GM19324 (cell line): ENCODE measurements at regions not wholly inside any gene's neighbourhood (a gene's known extent, or its start where the extent isn't known, plus 50 kb on each side); places are given as distances from the start of the nearest gene placed in this dataset.

Experiments used
- ATAC-seq: cut with Tn5 transposase; IDR thresholded peaks from one replicate; pipeline ENCODE4 v1.9.1; 2021; ENCODE audit warnings: mild to moderate bottlenecking, moderate library complexity; ENCODE audit not compliant: unreplicated experiment, low FRiP score

DNA sequence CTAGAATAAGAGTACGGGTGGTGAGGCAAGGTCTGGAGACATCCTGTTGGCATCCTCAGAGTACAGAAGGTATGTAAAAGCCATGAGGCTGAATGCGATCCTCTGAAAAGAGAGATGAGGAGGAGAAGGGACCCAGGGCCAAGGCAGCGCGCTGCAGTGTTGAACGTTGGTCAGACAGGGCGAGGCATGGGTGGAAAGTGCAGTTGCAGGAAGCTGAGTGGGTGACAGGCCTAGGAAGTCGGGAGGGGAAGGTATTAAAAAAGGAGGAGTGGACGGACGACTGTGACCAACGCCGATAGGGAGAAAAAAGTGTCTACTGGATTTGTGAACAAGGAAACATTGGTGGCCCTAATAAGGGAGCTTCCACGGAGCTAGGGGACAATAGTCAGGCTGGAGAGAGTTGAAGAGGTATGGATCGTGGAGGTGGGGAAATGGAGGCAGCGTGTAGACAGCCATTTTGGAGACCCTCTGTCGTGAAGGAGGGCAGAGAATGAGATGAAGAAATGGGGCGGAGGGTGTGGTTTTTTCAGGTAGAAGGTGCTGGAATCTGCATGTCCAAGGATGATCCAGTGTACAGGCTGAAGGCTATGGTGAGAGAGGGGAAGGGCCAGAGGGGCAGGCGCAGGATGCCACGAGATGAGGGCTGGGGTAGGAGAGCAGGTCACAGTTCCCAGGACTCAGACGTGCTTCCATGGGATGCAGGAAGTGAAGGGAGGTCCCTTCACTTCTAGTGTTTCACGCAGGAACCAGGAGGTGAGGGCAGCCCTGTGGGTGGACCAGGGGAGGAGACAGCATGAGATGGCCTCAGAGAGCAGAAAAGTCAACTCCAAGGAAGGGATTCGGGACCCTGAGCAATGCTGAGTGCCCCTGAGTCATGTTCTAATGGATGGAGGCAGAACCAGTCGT, 115.9 kb downstream of the ASB7 start:
- ATAC-seq, result no peak

DNA sequence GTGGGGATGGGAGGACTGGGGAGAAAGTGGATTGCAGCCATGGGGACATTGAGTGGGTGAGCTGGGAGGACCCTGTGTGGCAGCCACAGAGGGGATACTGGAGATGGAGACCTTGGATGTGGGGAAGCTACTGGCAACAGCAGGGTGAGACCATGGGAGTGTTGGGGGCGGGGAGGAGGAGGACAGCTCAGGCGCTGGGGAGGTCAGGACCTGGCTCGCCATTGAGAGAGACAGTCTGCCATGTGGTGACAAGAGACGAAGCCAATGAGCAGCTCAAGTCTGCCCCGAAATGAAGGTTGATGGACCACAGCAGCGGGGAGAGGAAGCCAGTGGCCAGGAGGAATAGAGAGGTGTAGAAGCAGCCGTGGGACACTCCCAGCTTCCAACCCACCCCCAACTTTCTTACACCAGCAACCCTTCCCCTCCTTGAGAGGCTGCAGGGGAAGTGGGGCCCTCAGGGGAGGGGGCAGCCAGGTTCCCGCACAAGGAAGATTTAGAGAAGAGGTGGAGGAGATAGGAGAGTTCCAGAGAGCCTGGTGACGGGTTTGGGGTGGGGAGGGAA, 118.1 kb downstream of the ASB7 start:
- ATAC-seq, result no peak

DNA sequence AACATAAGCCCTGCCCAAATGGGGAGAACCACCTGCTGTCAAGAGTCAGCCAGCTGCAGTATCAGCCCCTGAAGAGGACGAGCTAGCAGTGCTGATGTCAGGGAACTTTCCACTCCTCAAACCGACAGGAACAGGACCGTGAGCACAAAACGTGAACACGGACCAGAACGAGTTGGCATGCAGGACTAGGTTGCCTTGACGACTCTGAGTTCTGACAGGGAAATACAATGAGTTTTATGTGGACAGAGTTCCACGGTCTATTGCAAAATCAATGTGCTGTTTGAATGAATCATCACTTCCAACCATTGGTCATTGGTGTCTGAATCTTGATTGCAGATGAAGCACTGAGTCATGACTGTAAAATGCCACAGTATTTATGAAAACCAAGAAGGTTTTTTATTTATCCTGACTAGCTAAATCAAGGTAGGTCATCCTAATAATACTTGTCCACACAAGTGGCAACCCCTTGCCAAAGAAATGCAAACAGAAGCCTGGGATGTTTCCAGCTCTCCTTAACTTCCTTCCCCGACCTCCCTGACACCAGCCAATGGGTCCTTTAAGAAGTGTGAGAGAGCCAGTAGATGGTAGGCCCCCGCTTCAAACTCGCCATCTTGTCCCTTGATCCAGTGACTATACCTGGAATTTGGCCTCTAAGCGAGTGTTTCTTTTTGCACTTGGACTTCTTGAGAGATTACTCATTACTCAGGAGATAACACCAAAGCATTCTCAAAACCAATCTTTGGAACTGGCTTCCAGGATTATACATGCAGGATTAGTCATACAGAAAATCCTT, 119.6 kb downstream of the ASB7 start:
- no peak for ATAC-seq

DNA sequence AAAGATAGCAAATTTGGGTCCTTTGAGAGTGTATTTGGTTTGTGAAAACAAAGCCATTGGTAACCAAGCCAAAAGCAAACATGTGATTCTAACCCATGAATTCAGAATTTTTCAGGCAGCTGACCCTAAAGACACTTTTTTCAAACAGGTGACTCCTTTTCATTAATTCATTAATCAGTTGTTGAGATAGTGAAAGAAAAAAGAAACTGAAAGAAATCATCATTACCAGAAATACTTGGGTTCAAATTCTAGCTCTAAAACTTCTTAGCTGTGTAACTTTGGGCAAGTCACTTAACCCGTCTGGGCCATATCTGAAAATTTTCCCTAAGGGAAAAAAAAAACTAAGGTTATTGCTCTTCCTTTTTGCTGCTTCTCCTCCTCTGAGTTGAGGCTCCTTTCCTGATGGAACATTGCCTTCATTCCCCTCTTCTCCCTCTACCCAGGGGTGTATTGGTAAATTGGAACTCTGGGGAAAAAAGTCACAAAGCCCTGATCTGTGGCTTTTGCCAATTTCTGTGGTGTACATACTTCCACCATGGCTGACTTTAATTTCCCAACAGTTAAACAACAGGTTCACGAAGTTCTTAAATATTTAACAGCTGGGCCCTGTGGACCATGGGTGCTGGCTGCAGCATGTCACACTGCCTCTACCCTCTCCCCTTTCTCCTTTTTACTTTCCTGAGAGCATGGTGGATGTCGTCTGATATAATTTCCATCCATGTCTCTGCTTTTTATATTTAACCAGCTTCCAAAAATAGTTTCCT, 120.3 kb downstream of the ASB7 start:
- ATAC-seq, result no peak

DNA sequence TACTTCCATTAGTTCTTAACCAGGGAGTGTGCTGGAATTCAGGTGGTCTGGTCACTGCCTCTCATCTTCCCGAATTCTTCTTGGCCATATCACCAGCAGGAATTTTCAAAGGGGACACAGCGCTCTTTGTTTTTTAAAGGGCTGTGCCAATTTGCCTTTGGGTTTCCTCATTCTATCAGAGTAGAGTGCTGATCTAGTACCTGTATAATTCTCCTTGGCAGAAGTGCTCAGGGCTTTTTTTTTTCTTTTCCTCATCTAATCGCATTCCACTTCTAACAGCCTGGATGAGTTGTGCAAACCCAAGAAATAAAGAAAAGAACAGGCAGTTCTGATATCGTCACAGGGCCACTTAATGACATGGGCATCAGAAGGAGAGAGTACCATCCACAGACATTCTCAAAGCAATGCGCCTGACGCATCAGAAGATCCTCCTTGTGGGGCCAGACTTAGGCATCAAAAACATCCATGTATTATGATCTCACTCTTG, 121.0 kb downstream of the ASB7 start:
- ATAC-seq, result no peak

DNA sequence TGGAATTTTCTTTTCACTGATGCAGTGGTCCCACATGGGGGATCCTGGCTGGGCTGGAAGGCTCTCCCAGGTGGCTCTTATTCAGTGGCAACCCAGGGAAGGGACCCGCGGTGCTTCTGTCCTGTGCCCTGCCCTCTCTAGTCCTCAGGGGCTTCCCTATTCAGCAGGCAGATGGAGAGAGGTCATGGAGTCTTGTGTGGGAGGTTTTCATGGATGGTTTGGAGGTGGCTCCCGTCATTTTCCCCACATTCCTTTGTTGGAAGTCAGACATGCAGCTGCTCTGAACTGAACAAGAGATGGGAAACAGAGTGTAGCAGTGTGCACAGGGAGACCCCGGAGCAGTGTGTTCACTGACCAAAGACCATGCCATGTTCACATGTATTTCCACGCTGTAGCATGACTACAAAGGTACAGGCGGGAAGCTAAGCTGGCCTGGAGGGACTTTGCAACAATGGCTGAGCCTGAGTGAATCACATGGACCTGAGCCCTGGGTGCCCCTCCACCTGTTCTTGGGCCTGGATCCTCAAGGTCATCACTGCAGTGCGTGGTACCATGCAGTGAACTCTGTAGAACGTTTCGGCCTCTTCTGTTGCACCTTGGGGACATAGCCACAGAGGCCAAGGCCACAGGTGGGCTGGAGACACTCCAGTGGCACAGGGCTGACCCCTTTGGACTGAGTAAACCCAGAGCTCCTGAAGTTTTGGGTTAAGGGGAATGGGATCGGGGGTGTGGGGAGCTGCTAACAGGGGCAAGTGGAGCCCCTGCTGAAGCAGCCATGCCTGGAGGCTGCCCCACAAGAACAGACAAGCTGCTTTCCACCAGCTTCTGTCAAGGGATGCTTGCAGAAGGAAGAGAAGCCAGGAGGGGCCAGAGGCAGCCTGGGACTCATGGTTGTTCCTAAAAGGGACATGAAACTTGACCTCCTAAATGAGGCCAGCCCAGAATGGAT, 123.0 kb downstream of the ASB7 start:
- ATAC-seq, result no peak

DNA sequence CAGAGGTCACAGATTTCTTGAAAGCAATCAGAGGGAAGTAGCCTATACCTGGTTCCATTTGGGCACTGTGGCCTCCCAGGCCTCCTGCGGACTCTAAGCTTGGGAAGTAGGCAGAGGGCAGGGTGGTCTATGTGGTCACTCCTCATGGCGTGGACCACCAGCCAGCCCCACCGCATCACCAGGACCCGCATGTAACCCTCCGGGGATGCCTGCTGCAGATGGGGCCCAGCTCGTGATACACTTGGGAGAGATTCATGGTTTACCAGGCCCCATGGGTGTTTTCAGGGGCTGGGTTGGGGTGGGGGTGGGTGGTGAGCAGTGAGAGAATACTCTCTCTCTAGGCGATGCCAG, 123.7 kb downstream of the ASB7 start:
- ATAC-seq, result no peak

DNA sequence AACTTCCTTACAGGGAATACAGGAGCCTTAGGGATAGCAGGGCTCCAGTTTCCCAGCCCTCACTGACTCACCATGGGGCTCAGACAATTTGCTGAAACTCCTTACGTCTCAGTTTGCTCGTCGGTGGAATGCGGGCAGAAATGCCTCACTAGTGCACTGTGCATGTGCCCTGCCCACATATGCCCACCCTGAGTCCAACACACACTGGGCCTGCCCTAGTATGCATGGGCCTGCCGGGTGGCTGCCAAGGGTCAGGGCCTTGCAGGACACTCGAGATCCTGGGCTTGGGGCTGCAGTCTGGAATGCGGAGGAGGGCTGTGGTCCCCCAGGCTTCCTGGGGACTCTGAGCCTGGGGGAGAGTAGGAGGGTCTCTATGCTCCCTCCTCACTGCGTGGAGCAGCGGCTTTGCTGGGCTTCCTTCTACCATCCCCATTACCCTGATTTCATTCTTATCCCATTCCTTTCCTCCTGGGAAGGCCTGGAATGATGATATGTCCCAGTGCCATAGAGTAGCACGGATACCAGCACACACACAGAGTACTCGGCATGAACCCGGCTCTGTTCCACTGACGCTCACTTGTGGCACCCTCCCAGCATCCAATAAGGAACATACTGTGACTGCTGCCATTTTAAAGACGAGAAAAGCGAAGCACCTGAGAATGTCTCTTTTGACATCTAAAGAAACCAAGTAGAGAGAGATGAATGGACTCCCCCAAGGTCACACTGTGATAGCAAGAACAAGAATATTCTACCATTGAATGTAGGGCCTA, 124.2 kb downstream of the ASB7 start:
- ATAC-seq, result no peak

DNA sequence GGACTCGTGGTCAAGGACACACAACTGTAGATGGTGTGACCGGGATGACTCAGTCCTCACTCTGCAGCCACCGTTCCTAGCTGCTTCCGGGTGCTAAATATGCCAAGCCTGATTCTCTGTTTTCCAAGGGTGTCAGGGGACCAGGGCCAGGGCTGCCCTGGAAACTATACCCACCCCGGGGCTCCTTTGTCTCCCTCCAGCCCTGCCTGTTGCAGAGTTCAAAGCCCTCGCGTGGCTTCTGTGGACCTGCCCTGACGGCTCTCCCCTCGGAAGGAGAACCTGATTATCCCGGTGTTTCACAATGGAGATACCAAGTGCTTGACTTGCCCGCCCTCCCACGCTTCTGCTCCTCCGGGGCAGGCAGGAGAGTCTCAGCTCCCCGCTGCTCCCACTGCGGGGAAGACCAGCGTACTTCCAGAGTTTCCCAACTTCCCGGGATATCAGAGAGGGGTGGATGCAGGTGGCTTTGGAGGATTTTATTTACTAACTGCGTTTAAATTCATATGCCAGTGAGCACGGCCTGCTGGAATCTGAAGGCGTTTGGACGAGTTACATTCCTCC, 125.0 kb downstream of the ASB7 start:
- ATAC-seq, result no peak

DNA sequence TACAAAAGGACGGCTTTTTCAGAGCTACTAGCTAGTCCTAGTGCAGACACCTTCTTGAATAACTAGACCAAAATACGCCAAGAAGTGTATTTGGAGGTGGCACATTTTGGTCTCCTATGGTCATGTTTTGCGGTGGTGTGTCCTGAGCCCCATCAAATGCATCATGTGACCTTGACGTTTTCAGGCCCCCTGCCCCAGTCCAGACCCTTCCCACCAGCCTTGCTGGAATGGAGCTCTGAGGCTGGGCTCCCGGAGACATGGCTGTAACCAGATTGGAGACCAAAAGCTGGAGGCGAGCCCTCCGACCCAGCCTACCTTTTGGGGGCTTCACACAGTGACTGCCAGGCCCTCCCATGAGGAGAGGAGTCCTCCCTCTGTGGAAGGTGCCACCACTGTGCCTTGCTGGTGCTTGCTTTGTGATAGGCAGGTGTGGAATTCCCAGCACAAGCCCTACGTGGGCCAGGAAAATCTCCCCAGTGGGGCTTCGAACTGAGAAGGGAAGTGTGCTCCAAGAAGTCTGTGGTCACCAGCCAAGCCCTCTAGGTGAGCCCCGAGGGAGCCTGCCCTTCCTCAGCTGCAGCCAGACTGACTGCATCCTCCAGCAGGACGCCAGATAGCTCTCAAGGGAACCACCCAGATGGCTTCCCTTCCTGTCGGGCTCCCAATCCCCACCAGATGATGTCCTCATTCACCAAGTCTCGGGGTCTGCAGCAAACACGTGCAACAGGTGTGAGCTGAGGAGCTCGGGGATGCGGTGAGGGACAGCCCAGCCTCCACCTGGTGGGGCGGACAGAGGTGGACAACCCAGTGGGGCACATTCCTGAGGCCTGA, 126.2 kb downstream of the ASB7 start:
- ATAC-seq, result no peak

DNA sequence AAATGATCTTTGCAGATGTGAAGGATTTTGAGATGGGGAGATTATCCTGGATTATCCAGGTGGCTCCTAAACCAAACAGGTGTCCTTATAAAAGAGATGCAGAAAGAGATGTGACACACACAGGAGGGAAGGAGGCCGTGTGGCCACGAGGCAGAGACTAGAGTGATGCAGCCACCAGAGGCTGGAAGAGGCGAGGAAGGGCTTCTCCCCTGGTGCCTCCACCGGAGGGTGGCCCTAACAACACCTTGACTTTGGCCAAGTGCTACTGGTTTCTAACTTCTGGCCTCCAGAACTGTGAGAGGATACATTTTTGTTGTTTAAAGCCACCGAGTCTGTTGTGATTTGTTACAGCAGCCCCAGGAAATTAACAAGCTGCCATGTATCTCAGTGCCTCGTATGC, 127.1 kb downstream of the ASB7 start:
- no peak for ATAC-seq

DNA sequence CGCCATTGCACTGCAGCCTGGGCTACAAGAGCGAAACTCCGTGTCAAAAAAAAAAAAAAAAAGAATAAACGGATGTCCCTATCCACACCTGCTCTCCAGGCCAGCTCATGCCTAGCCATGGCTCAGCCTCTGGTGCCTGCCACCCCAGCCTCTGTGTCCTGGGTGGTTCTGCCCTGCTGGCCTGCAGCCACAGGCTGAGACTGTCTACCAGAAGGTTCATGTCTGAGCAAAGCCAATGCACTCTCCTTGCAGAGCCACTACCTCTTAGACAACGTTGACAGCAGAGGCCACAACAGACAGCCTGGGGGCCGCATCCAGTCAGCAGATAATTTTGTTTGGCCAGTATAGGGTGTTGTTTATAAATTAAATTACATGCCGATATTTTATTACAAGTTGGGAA, 127.7 kb downstream of the ASB7 start:
- no peak for ATAC-seq

DNA sequence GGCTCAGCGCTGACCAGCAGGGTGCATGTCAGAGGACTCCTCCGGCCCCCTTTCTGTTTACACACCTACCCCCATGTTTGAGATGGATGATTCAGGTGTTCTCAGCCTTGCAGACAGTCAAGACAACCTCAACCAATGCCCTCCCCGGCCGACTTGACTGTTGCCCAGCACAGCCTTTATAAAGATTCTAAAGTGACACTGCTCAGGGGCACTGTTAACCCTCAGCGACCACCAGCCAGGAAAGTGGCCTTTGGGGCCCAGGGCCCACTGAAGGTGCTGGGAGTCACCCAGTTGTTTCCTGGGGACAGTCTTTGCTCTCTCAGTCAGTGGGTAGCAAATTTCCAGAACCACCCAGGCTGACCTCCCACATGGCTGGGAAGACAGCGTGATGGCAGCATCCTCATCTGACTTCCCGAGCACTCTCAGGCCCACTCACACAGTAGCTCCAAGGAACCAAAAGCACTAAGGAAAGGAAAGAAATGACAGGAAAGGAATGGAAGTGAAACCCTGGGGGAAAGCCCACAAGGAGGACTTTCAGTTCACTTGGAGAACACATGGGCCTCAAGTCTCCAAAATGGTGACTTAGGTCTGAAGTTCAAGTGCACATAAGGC, 128.4 kb downstream of the ASB7 start:
- ATAC-seq, result no peak

DNA sequence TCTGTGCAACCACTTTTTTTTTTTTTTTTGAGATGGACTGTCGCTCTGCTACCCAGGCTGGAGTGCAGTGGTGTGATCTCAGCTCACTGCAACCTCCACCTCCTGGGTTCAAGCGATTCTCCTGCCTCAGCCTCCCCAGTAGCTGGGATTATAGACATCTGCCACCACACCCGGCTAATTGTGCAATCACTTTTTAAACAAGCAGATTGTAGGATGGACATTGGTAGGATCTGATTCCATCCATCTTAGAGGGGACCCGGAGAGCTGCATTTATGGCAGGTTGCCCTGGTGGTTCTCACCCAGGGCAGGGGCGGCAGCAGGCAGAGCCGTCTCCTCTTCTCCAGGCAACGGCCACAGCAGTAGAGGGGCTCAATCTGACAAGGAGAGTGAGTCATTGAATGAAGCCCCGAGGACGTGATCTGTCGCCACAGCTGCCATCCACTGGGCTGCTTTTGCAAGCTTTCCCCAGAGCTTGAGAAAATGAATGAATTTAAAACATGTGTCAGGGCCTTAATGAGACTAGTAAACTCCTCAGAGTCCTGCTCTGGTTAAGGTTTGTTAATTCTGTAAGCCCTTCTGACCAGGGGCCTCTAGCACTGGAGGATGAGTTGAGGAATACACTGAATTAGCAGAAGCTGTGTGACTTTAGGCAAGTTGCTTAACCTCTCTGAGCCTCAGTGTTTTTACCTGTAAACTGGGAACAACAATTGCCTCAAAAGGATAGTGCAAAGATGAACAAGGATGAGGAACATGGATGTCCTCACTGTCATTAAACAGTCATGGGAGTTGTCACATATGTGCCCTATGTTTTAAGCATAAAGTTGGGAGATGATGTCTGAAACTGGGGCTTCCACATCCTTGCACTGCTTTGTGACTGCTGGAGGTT, 129.1 kb downstream of the ASB7 start:
- ATAC-seq, result no peak

DNA sequence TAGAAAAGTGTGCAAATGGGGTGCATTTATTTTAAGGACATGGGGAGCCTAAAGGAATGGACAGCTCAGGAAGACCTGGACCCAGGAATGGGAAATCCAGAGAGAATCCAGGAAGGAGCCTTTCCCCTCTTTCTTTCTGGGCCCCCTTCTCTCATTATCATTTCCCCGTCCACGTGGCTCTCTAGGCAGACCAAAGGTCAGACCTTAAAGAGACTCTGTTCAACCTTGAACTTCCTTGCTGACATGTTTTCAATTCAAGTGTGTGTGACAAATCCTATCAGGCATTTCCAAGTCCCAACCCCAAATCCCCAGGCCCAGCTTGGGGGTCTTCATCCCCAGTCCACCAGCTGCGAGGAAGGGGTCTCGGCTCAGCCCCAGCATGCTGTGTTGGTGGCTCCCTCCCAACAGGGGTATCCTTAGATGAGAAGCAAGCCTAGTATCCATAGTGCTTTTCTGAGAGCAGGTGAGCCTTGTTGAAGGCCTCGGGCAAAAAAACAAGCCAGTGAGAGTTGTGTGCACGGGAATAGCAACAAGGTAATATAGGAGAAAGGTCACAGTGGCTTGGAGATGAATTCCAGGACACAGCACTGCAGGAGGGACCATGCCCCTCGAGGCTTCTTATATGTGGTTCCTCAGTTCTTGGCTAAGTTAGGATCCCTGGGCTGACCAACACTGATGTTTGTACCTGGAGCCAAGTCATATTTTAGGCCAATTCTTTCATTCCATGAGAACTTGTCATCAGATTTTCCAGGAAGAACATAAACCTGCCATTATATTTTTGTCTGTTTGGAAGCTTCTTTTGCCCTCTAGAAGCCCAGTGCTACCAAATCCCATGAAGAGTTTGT, 130.0 kb downstream of the ASB7 start:
- ATAC-seq, result no peak
